GM23338 (cell line): ENCODE measurements at regions not wholly inside any gene's neighbourhood (a gene's known extent, or its start where the extent isn't known, plus 50 kb on each side); places are given as distances from the start of the nearest gene placed in this dataset.
"Not testable (repeated sequence)": the region's sequence is repeated elsewhere in the genome, so short reads cannot be mapped to it uniquely, and the experiment has no call there.

Experiments used
- ATAC-seq: fragments of 200-7000 bp; cut with Tn5 transposase; 3 replicates; pipeline ENCODE4 v1.9.1; 2020
- DNase-seq: peaks from one replicate; pipeline ENCODE4 v3.0.0-alpha.2; 2015; ENCODE audit warnings: low spot score
- H2AFZ ChIP-seq: fragments of 200-600 bp; sonication (generic); 2 replicates; pipeline ENCODE4 v1.8.0; 2016; ENCODE audit warnings: antibody characterized with exemption, mild to moderate bottlenecking, moderate library complexity
- H3F3A ChIP-seq: fragments of 200-600 bp; sonication (generic); replicated peaks from 2 replicates; pipeline ENCODE4 v1.8.0; 2017; ENCODE audit warnings: antibody characterized with exemption, mixed run types, low read depth
- H3K27ac ChIP-seq: fragments of 200-600 bp; sonication (generic); 2 replicates; pipeline ENCODE4 v1.6.1; 2016; ENCODE audit warnings: low read depth
- H3K27me3 ChIP-seq: fragments of 200-600 bp; sonication (generic); 2 replicates; pipeline ENCODE4 v1.8.0; 2016; ENCODE audit warnings: mild to moderate bottlenecking, mixed run types, moderate library complexity; ENCODE audit not compliant: insufficient read depth
- H3K36me3 ChIP-seq: fragments of 200-600 bp; sonication (generic); 2 replicates; pipeline ENCODE4 v1.8.0; 2016; ENCODE audit warnings: mild to moderate bottlenecking; ENCODE audit not compliant: insufficient read depth
- H3K4me1 ChIP-seq: fragments of 200-600 bp; sonication (generic); 2 replicates; pipeline ENCODE4 v1.8.0; 2016; ENCODE audit warnings: mild to moderate bottlenecking, moderate library complexity; ENCODE audit not compliant: insufficient read depth
- H3K4me2 ChIP-seq: fragments of 200-600 bp; sonication (generic); 2 replicates; pipeline ENCODE4 v1.7.1; 2017; ENCODE audit warnings: mixed run types
- H3K4me3 ChIP-seq: fragments of 200-600 bp; sonication (generic); 2 replicates; pipeline ENCODE4 v1.6.1; 2016; ENCODE audit warnings: mixed run types
- H3K79me2 ChIP-seq: fragments of 200-600 bp; sonication (generic); replicated peaks from 2 replicates; pipeline ENCODE4 v1.8.0; 2017; ENCODE audit warnings: mild to moderate bottlenecking; ENCODE audit not compliant: insufficient read depth
- H3K9me2 ChIP-seq: fragments of 200-600 bp; sonication (generic); 2 replicates; pipeline ENCODE4 v1.8.0; 2017; ENCODE audit not compliant: insufficient read depth
- H4K20me1 ChIP-seq: fragments of 200-600 bp; sonication (generic); replicated peaks from 2 replicates; pipeline ENCODE4 v1.8.0; 2017; ENCODE audit warnings: mild to moderate bottlenecking; ENCODE audit not compliant: insufficient read depth
- H3K27ac Mint-ChIP-seq: 2 replicates; pipeline ENCODE4 v1.8.0; 2020; ENCODE audit warnings: inconsistent platforms, mild to moderate bottlenecking, moderate library complexity, mixed read lengths
- H3K27me3 Mint-ChIP-seq: 3 replicates; pipeline ENCODE4 v1.8.0; 2022; ENCODE audit warnings: low read depth, mild to moderate bottlenecking, moderate library complexity, mixed read lengths, inconsistent platforms; ENCODE audit not compliant: insufficient read depth, poor library complexity
- H3K36me3 Mint-ChIP-seq: 3 replicates; pipeline ENCODE4 v1.8.0; 2021; ENCODE audit warnings: low read depth, mild to moderate bottlenecking, inconsistent platforms, moderate library complexity, mixed read lengths
- H3K4me1 Mint-ChIP-seq: 3 replicates; pipeline ENCODE4 v1.8.0; 2020; ENCODE audit warnings: mild to moderate bottlenecking, inconsistent platforms, mixed read lengths
- H3K4me3 Mint-ChIP-seq: 3 replicates; pipeline ENCODE4 v1.8.0; 2021; ENCODE audit warnings: moderate library complexity, mild to moderate bottlenecking, inconsistent platforms, mixed read lengths
- H3K9me3 Mint-ChIP-seq: 3 replicates; pipeline ENCODE4 v1.8.0; 2020; ENCODE audit warnings: moderate library complexity, mild to moderate bottlenecking, inconsistent platforms, mixed read lengths
- EZH2 ChIP-seq: fragments of 200-600 bp; sonication (generic); IDR thresholded peaks from one replicate; pipeline ENCODE4 v1.8.0; 2017; ENCODE audit warnings: antibody characterized with exemption, mild to moderate bottlenecking, low read depth; ENCODE audit not compliant: unreplicated experiment
- EZH2phosphoT487 ChIP-seq: fragments of 200-600 bp; sonication (generic); IDR thresholded peaks from one replicate; pipeline ENCODE4 v1.8.1; 2018; ENCODE audit warnings: antibody characterized with exemption; ENCODE audit not compliant: unreplicated experiment
- JUNB ChIP-seq: IDR thresholded peaks from one replicate; pipeline ENCODE4 v1.6.1; 2016; ENCODE audit warnings: antibody characterized with exemption; ENCODE audit not compliant: unreplicated experiment
- NANOG ChIP-seq: IDR thresholded peaks from 2 replicates; pipeline ENCODE4 v1.6.1; 2016; ENCODE audit warnings: antibody characterized with exemption, borderline replicate concordance
- POLR2AphosphoS5 ChIP-seq: IDR thresholded peaks from 2 replicates; pipeline ENCODE4 v1.6.1; 2016; ENCODE audit warnings: antibody characterized with exemption, low read depth
- ZNF114 ChIP-seq: fragments of 250-450 bp; sonication (Bioruptor Pico); IDR thresholded peaks from 2 replicates; pipeline ENCODE4 v1.5.0; 2020; ENCODE audit warnings: mild to moderate bottlenecking, moderate library complexity
- TF ChIP-seq, protein P1 (sequence below): IDR thresholded peaks from 2 replicates; pipeline ENCODE4 v1.6.1; 2016; ENCODE audit warnings: antibody characterized with exemption
- TF ChIP-seq, protein P2 (sequence below): fragments of 250-450 bp; sonication (Bioruptor Pico); IDR thresholded peaks from 2 replicates; pipeline ENCODE4 v1.5.0; 2020; ENCODE audit warnings: mild to moderate bottlenecking, moderate library complexity

- TF ChIP-seq, protein P1, sequence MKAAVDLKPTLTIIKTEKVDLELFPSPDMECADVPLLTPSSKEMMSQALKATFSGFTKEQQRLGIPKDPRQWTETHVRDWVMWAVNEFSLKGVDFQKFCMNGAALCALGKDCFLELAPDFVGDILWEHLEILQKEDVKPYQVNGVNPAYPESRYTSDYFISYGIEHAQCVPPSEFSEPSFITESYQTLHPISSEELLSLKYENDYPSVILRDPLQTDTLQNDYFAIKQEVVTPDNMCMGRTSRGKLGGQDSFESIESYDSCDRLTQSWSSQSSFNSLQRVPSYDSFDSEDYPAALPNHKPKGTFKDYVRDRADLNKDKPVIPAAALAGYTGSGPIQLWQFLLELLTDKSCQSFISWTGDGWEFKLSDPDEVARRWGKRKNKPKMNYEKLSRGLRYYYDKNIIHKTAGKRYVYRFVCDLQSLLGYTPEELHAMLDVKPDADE: no peak
Measured at GRCh38 chr3:177466074-177466473, 268.8 kb upstream of the TBL1XR1 start (continued).

DNA sequence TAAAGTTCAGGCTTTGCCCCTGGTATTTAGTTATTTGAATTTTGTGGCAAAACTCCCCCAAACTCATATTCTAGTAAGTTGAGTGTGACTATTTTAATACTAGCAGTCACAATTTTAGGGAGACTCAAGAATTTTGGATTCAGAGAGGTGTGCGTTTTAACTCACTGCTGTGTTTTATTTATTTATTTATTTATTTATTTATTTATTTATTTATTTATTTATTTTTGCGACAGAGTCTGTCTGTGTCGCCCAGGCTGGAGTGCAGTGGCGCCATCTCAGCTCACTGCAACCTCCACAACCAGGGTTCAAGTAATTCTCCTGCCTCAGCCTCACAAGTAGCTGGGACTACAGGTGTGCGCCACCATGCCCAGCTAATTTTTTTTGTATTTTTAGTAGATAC, 269.3 kb upstream of the TBL1XR1 start:
- H3K4me1 ChIP-seq, H3K27me3 Mint-ChIP-seq, H3K27ac Mint-ChIP-seq, H3K36me3 Mint-ChIP-seq, DNase-seq, H3K36me3 ChIP-seq, H3K4me1 Mint-ChIP-seq, H2AFZ ChIP-seq, H3K4me3 ChIP-seq, H3K27me3 ChIP-seq, ATAC-seq, H3F3A ChIP-seq, H3K27ac ChIP-seq, H4K20me1 ChIP-seq, H3K79me2 ChIP-seq, H3K9me2 ChIP-seq, H3K4me2 ChIP-seq, H3K9me3 Mint-ChIP-seq, H3K4me3 Mint-ChIP-seq: not testable (repeated sequence)

DNA sequence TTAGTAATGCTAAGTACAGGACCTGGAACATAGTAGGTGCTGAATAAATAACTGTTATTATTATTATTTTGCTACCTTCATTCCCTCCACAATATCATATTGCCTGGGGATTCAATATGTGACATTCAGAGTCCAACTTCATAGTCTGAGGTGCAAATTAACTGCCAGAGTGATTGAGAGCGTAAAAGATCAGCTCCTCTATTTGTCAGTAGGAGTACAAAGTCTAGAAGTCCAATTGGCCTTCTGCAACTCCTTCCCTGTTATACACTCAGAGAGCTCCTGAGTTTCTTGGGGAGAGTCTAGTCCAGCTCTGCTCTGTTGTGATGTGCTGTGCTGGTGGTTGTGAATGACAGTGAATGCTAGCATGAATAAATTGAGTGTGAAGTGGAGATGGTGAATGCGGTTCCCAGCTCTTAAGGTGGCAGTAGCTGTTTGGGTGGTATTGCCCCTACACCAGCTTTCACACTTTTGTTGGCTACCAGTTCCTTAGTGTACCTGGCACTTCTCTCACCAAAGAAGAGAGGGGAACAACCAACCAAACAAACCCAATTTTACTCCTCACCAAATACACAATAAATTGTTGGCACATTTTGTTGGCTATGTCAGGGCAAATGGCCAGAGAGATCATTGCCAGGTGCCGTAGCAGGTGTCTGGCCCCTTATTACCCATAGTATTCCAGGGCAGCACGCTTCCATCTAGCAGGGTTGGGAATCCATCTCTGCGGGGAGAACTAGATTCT, 270.1 kb upstream of the TBL1XR1 start:
- ATAC-seq: no peak
- Histone ChIP-seq H3K4me1 (peaks cover 9% of the 10 kb centered on the region; the same call in 1 of the 2 replicates), H3K4me3 (no peak overlapping the region), H3K9me2 (no peaks in the 10 kb centered on the region), H3K79me2 (no peaks in the 10 kb centered on the region), H3K36me3 (no peaks in the 10 kb centered on the region), H3K4me2 (no peak overlapping the region), H2AFZ (no peak overlapping the region), H4K20me1 (no peaks in the 10 kb centered on the region), H3K27me3 (no peaks in the 10 kb centered on the region), H3K27ac (no peak overlapping the region), H3F3A (no peaks in the 10 kb centered on the region)
- H3K27ac Mint-ChIP-seq: no peak overlapping the region
- peaks cover 9% of the 10 kb centered on the region for H3K4me1 Mint-ChIP-seq
- no peaks in the 10 kb centered on the region; the same call in 2 of the 3 replicates for H3K36me3 Mint-ChIP-seq
- no peak for DNase-seq
- H3K9me3 Mint-ChIP-seq: no peaks in the 10 kb centered on the region
- H3K27me3 Mint-ChIP-seq: no peaks in the 10 kb centered on the region
- no peak overlapping the region for H3K4me3 Mint-ChIP-seq
- TF ChIP-seq JUNB (no peak), ZNF114 (CRISPR knock-in tag) (no peak), POLR2AphosphoS5 (no peak), EZH2 (no peak), NANOG (no peak), EZH2phosphoT487 (no peak)
- TF ChIP-seq, protein P2, sequence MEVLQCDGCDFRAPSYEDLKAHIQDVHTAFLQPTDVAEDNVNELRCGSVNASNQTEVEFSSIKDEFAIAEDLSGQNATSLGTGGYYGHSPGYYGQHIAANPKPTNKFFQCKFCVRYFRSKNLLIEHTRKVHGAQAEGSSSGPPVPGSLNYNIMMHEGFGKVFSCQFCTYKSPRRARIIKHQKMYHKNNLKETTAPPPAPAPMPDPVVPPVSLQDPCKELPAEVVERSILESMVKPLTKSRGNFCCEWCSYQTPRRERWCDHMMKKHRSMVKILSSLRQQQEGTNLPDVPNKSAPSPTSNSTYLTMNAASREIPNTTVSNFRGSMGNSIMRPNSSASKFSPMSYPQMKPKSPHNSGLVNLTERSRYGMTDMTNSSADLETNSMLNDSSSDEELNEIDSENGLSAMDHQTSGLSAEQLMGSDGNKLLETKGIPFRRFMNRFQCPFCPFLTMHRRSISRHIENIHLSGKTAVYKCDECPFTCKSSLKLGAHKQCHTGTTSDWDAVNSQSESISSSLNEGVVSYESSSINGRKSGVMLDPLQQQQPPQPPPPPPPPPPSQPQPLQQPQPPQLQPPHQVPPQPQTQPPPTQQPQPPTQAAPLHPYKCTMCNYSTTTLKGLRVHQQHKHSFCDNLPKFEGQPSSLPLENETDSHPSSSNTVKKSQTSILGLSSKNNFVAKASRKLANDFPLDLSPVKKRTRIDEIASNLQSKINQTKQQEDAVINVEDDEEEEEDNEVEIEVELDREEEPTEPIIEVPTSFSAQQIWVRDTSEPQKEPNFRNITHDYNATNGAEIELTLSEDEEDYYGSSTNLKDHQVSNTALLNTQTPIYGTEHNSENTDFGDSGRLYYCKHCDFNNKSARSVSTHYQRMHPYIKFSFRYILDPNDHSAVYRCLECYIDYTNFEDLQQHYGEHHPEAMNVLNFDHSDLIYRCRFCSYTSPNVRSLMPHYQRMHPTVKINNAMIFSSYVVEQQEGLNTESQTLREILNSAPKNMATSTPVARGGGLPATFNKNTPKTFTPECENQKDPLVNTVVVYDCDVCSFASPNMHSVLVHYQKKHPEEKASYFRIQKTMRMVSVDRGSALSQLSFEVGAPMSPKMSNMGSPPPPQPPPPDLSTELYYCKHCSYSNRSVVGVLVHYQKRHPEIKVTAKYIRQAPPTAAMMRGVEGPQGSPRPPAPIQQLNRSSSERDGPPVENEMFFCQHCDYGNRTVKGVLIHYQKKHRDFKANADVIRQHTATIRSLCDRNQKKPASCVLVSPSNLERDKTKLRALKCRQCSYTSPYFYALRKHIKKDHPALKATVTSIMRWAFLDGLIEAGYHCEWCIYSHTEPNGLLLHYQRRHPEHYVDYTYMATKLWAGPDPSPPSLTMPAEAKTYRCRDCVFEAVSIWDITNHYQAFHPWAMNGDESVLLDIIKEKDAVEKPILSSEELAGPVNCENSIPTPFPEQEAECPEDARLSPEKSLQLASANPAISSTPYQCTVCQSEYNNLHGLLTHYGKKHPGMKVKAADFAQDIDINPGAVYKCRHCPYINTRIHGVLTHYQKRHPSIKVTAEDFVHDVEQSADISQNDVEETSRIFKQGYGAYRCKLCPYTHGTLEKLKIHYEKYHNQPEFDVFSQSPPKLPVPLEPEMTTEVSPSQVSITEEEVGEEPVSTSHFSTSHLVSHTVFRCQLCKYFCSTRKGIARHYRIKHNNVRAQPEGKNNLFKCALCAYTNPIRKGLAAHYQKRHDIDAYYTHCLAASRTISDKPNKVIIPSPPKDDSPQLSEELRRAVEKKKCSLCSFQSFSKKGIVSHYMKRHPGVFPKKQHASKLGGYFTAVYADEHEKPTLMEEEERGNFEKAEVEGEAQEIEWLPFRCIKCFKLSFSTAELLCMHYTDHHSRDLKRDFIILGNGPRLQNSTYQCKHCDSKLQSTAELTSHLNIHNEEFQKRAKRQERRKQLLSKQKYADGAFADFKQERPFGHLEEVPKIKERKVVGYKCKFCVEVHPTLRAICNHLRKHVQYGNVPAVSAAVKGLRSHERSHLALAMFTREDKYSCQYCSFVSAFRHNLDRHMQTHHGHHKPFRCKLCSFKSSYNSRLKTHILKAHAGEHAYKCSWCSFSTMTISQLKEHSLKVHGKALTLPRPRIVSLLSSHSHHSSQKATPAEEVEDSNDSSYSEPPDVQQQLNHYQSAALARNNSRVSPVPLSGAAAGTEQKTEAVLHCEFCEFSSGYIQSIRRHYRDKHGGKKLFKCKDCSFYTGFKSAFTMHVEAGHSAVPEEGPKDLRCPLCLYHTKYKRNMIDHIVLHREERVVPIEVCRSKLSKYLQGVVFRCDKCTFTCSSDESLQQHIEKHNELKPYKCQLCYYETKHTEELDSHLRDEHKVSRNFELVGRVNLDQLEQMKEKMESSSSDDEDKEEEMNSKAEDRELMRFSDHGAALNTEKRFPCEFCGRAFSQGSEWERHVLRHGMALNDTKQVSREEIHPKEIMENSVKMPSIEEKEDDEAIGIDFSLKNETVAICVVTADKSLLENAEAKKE (CRISPR knock-in tag): no peak
- TF ChIP-seq, protein P1: no peak
